ENCODE measurements at regions not wholly inside any gene's neighbourhood (a gene's known extent, or its start where the extent isn't known, plus 50 kb on each side); places are given as distances from the start of the nearest gene placed in this dataset.
A peak's percentile ranks its signal among the peaks of the same experiment; 100 is the strongest.

DNA sequence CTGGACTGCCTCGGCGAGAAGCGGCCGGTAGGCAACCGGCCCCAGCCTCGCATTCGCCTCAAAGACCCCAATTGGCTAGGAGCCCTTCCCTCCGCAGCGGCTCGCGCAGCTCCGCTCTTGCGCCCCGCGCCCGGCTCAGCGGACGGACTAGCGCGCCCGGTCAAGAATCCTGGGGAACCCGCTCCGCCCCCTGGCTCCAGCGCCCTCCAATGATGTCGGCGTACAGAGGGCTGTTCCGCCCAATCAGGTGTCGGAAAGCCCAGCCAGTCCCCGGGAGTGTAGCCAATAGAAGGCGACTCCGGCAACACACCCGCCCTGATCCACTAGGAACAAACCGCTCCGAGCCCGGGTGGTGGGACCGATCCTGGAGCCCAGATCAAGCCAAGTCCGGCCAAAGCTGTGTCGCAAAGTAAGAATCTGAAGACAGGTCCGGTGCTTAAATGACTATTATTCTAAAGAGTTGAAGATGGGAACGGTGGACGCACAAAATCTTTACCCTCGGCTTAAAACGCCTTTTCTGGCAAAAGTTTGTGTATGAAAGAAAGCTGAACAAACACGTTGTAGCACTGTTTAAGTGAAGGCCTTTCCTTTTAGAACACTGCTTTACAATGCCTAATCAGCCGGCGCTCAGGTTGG is 132.2 kb downstream of the OGFRL1 start (continued):
- TF ChIP-seq MXD4 (CRISPR knock-in tag; IDR thresholded peaks at IDR 0.05; ENCODE audit: borderline replicate concordance), result no peak
- TF ChIP-seq, protein P1, sequence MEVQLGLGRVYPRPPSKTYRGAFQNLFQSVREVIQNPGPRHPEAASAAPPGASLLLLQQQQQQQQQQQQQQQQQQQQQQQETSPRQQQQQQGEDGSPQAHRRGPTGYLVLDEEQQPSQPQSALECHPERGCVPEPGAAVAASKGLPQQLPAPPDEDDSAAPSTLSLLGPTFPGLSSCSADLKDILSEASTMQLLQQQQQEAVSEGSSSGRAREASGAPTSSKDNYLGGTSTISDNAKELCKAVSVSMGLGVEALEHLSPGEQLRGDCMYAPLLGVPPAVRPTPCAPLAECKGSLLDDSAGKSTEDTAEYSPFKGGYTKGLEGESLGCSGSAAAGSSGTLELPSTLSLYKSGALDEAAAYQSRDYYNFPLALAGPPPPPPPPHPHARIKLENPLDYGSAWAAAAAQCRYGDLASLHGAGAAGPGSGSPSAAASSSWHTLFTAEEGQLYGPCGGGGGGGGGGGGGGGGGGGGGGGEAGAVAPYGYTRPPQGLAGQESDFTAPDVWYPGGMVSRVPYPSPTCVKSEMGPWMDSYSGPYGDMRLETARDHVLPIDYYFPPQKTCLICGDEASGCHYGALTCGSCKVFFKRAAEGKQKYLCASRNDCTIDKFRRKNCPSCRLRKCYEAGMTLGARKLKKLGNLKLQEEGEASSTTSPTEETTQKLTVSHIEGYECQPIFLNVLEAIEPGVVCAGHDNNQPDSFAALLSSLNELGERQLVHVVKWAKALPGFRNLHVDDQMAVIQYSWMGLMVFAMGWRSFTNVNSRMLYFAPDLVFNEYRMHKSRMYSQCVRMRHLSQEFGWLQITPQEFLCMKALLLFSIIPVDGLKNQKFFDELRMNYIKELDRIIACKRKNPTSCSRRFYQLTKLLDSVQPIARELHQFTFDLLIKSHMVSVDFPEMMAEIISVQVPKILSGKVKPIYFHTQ (CRISPR knock-in tag; IDR thresholded peaks at IDR 0.05), result no peak
- TF ChIP-seq ZBTB21 (CRISPR knock-in tag; IDR thresholded peaks at IDR 0.05; ENCODE audit: borderline replicate concordance), result no peak
- TF ChIP-seq, protein P2, sequence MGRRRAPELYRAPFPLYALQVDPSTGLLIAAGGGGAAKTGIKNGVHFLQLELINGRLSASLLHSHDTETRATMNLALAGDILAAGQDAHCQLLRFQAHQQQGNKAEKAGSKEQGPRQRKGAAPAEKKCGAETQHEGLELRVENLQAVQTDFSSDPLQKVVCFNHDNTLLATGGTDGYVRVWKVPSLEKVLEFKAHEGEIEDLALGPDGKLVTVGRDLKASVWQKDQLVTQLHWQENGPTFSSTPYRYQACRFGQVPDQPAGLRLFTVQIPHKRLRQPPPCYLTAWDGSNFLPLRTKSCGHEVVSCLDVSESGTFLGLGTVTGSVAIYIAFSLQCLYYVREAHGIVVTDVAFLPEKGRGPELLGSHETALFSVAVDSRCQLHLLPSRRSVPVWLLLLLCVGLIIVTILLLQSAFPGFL (CRISPR knock-in tag; IDR thresholded peaks at IDR 0.05; ENCODE audit: borderline replicate concordance), result no peak
- no peak for TF ChIP-seq GRHL2 (CRISPR knock-in tag; IDR thresholded peaks at IDR 0.05; ENCODE audit: insufficient replicate concordance, severe bottlenecking)
- TF ChIP-seq ZNF416 (CRISPR knock-in tag; IDR thresholded peaks at IDR 0.05), result no peak
- no peak for TF ChIP-seq ZNF219 (CRISPR knock-in tag; IDR thresholded peaks at IDR 0.05; ENCODE audit: borderline replicate concordance)
- TF ChIP-seq ATF1 (CRISPR knock-in tag; IDR thresholded peaks at IDR 0.05), result no peak
- no peak for TF ChIP-seq FOXK1 (CRISPR knock-in tag; IDR thresholded peaks at IDR 0.05)
- no peak for TF ChIP-seq JAZF1 (CRISPR knock-in tag; IDR thresholded peaks at IDR 0.05)

DNA sequence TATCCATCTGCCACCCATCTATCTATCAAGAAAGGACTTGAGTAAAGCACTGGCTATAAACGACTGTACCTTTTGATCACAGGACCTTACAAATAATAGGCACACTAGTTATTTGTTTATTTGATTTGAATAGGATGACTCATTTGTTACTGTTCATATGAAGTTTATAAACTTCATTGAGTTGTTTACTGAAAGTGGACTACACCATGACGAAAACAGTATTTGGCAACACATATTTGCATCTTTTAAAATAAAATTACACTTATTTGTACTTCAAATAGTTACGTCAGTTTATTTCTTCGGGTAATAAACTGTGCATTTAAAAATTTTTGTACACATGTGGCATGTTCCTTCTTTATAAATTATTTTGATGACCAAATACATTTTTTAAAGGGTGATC is 133.0 kb downstream of the OGFRL1 start:
- peak overlapping the region; percentile 82 for H3K4me3 Mint-ChIP-seq
- POLR2A ChIA-PET, result no interaction called here
- H3K36me3 Mint-ChIP-seq, result no peaks in the 10 kb centered on the region
- TF ChIP-seq, protein P3, sequence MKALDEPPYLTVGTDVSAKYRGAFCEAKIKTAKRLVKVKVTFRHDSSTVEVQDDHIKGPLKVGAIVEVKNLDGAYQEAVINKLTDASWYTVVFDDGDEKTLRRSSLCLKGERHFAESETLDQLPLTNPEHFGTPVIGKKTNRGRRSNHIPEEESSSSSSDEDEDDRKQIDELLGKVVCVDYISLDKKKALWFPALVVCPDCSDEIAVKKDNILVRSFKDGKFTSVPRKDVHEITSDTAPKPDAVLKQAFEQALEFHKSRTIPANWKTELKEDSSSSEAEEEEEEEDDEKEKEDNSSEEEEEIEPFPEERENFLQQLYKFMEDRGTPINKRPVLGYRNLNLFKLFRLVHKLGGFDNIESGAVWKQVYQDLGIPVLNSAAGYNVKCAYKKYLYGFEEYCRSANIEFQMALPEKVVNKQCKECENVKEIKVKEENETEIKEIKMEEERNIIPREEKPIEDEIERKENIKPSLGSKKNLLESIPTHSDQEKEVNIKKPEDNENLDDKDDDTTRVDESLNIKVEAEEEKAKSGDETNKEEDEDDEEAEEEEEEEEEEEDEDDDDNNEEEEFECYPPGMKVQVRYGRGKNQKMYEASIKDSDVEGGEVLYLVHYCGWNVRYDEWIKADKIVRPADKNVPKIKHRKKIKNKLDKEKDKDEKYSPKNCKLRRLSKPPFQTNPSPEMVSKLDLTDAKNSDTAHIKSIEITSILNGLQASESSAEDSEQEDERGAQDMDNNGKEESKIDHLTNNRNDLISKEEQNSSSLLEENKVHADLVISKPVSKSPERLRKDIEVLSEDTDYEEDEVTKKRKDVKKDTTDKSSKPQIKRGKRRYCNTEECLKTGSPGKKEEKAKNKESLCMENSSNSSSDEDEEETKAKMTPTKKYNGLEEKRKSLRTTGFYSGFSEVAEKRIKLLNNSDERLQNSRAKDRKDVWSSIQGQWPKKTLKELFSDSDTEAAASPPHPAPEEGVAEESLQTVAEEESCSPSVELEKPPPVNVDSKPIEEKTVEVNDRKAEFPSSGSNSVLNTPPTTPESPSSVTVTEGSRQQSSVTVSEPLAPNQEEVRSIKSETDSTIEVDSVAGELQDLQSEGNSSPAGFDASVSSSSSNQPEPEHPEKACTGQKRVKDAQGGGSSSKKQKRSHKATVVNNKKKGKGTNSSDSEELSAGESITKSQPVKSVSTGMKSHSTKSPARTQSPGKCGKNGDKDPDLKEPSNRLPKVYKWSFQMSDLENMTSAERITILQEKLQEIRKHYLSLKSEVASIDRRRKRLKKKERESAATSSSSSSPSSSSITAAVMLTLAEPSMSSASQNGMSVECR (CRISPR knock-in tag; IDR thresholded peaks at IDR 0.05; ENCODE audit: borderline replicate concordance), result no peak
- TF ChIP-seq ZNF121 (CRISPR knock-in tag; IDR thresholded peaks at IDR 0.05), result no peak
- TF ChIP-seq GRHL2 (CRISPR knock-in tag; IDR thresholded peaks at IDR 0.05; ENCODE audit: insufficient replicate concordance, severe bottlenecking), result no peak
- TF ChIP-seq, protein P4, sequence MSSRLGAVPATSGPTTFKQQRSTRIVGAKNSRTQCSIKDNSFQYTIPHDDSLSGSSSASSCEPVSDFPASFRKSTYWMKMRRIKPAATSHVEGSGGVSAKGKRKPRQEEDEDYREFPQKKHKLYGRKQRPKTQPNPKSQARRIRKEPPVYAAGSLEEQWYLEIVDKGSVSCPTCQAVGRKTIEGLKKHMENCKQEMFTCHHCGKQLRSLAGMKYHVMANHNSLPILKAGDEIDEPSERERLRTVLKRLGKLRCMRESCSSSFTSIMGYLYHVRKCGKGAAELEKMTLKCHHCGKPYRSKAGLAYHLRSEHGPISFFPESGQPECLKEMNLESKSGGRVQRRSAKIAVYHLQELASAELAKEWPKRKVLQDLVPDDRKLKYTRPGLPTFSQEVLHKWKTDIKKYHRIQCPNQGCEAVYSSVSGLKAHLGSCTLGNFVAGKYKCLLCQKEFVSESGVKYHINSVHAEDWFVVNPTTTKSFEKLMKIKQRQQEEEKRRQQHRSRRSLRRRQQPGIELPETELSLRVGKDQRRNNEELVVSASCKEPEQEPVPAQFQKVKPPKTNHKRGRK (CRISPR knock-in tag; IDR thresholded peaks at IDR 0.05; ENCODE audit: borderline replicate concordance), result no peak
- TF ChIP-seq NR3C1 (CRISPR knock-in tag; conservative IDR thresholded peaks at IDR 0.05; ENCODE audit: low read depth), result no peak
- no peak for TF ChIP-seq SMAD3 (CRISPR knock-in tag; IDR thresholded peaks at IDR 0.05; ENCODE audit: borderline replicate concordance)
- TF ChIP-seq, protein P5, sequence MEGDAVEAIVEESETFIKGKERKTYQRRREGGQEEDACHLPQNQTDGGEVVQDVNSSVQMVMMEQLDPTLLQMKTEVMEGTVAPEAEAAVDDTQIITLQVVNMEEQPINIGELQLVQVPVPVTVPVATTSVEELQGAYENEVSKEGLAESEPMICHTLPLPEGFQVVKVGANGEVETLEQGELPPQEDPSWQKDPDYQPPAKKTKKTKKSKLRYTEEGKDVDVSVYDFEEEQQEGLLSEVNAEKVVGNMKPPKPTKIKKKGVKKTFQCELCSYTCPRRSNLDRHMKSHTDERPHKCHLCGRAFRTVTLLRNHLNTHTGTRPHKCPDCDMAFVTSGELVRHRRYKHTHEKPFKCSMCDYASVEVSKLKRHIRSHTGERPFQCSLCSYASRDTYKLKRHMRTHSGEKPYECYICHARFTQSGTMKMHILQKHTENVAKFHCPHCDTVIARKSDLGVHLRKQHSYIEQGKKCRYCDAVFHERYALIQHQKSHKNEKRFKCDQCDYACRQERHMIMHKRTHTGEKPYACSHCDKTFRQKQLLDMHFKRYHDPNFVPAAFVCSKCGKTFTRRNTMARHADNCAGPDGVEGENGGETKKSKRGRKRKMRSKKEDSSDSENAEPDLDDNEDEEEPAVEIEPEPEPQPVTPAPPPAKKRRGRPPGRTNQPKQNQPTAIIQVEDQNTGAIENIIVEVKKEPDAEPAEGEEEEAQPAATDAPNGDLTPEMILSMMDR (IDR thresholded peaks at IDR 0.05), result no peak
- TF ChIP-seq ESRRA (CRISPR knock-in tag; IDR thresholded peaks at IDR 0.05; ENCODE audit: borderline replicate concordance), result no peak
- TF ChIP-seq, protein P6, sequence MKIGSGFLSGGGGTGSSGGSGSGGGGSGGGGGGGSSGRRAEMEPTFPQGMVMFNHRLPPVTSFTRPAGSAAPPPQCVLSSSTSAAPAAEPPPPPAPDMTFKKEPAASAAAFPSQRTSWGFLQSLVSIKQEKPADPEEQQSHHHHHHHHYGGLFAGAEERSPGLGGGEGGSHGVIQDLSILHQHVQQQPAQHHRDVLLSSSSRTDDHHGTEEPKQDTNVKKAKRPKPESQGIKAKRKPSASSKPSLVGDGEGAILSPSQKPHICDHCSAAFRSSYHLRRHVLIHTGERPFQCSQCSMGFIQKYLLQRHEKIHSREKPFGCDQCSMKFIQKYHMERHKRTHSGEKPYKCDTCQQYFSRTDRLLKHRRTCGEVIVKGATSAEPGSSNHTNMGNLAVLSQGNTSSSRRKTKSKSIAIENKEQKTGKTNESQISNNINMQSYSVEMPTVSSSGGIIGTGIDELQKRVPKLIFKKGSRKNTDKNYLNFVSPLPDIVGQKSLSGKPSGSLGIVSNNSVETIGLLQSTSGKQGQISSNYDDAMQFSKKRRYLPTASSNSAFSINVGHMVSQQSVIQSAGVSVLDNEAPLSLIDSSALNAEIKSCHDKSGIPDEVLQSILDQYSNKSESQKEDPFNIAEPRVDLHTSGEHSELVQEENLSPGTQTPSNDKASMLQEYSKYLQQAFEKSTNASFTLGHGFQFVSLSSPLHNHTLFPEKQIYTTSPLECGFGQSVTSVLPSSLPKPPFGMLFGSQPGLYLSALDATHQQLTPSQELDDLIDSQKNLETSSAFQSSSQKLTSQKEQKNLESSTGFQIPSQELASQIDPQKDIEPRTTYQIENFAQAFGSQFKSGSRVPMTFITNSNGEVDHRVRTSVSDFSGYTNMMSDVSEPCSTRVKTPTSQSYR (CRISPR knock-in tag; IDR thresholded peaks at IDR 0.05), result no peak
- TF ChIP-seq KAT7 (CRISPR knock-in tag; IDR thresholded peaks at IDR 0.05; ENCODE audit: borderline replicate concordance), result no peak
- CTCF ChIA-PET, result no interaction called here
- H3K27ac Mint-ChIP-seq, result no peak overlapping the region
- peaks cover 21% of the 10 kb centered on the region for H3K4me1 Mint-ChIP-seq
- DNase-seq (ENCODE audit: low spot score), result no peak
- no peak for ATAC-seq
- peaks cover 41% of the 10 kb centered on the region for H3K27me3 Mint-ChIP-seq (ENCODE audit: low read depth)
- no peaks in the 10 kb centered on the region for H3K9me3 Mint-ChIP-seq
